UCSD-AML1 (cell line): ENCODE measurements at regions not wholly inside any gene's neighbourhood (a gene's known extent, or its start where the extent isn't known, plus 50 kb on each side); places are given as distances from the start of the nearest gene placed in this dataset.

Experiments
- DNase-seq: peaks from one replicate; lab custom pipeline; 2025; ENCODE audit not compliant: unreplicated experiment; lab: John Stamatoyannopoulos, UW

DNA sequence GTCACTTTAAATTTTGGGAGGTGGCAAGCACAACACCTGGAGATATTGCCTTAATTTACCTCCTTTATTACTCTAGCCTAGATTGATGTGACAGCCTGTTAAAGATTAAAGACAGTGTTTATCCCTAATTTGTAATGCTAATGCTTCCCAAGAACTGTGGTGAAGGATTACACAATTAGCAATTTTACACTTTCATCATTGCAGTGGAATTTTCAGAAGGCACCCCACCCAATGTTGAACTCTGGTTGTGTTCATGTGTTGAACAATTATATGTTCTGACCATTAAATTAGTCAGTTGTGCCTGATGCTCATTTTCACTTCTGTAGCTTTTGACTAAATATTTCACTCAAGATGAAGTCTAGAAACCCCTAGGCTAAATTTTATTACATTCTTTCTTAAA lies 317.1 kb upstream of the CWC22 start:
- DNase-seq: no peak

DNA sequence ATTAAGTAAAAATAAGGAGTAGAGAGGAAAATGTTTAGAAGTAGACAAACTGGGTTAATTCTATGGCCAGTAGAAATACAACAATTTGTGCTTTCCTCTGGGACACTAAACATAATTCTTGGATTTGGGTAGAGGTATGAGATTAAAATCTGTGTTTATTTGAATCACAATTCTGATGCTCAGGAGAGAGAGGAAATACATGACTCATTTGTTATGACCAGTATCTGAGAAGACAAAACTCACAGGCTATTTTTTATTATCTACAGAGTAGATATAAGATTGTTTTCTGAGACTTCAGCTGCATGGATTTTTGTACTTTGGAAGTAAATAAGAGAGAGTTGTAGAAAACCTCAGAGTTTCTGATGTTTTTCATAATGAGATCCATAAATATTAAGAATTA lies 315.7 kb upstream of the CWC22 start:
- no peak for DNase-seq

DNA sequence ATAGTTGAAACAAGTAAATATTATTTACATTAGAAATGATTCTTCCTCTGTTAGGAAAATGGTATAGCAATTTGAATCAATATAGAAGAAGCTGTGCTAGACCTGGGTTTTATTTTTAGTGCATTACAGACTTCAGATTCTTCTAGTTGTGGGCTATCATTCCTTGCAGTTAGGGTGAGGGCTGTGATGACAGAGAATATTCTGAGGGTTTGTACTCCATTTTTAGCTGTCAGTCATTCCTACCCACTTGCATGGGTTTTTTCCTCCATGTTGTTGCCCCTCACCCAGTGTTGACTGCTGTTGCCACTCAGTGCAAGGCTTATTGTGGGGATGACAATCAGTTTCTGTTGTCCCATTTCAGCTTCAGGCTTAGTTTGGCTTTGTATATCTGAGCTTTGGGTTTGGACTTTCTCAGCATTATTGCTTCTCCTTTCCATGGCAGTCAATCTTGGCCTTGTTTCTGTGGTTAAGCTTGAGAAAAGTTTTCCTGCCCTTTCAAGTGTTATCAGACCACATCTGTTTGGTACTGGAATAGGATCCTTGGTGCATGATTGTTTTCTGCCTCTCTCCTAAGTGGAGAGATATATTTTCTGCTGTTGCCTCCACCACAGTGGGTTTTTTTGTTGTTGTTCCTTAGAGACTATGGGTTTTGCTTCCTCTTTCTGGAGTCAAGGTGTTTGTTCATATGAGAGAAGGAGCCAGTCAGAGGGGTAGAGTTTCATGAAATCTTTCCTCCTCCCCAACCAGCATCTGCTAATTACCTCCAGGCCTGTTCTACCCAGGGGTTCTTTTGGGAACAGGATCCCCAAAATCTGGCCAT lies 312.7 kb upstream of the CWC22 start:
- DNase-seq: no peak

DNA sequence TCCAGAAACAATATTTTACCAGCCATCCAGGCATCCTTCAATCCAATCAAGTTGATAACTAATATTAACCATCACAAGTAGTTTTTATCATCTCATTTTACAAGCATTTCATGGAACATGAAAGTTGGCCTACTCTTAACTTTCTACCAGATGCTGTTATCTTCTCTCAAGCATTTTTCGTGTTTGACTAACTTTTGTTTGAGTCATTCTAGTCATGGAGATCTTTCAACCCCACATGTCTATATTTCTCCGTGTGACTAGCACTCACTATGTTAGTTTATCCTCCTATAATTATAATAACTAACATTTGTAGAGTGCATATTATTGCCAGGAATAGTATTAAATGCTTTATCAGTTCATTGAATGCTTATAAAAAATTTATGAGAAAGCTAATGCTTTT lies 307.0 kb upstream of the CWC22 start:
- no peak for DNase-seq

DNA sequence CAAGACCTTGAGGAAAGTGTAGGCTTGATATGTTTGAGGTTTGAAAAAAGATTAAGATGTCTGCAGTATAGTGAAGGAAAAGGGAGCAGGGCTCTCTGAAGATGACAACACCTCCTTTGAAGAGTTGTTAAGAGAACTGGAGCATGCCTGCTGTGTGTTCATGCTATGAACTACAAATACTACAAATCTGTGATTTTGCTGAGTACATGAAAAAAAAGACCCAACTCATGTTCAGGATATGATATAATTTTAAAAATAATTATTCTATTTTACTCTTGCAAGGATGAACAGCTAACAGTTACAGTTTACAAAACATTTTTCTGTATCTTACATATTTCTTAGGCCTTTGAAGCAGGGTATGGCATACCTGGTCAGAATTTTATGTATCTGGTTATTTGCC lies 305.4 kb upstream of the CWC22 start:
- DNase-seq: no peak

DNA sequence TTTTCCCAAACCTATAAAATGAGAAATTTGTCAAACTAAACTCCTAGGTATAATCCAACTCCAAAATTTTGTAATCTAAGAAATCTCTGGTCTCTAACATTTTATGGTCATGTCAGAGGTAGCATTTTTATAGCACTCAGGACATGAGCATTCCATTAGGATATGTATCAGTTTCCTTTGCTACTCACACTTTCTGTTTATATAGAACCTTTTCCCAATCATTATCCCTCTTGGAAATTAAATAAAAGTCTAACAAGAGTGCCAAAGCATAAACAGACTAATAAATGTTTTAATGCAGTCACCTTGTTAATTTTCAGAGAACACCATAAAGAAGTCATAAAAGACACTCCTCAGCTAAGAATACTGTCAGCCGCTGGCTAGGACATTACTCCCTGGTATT lies 300.0 kb upstream of the CWC22 start:
- no peak for DNase-seq

DNA sequence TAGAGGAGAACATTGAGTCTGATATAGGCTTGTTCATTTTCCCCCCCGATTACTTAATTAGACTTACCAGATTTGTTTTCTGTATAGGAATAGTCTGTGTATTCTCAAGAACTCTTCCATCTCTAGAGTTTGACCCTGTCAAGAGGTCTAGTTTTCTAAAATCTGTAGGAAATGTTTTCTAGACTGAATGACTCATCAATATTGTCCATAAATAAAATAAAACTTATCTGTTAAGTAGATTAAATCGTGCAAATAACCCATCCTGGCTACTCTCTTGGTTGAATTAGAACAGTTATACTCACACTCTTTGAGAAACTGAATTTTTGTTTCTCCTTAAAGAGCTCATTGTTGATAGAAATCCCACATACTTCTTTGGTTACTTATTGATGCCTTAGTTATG lies 299.2 kb upstream of the CWC22 start:
- no peak for DNase-seq

DNA sequence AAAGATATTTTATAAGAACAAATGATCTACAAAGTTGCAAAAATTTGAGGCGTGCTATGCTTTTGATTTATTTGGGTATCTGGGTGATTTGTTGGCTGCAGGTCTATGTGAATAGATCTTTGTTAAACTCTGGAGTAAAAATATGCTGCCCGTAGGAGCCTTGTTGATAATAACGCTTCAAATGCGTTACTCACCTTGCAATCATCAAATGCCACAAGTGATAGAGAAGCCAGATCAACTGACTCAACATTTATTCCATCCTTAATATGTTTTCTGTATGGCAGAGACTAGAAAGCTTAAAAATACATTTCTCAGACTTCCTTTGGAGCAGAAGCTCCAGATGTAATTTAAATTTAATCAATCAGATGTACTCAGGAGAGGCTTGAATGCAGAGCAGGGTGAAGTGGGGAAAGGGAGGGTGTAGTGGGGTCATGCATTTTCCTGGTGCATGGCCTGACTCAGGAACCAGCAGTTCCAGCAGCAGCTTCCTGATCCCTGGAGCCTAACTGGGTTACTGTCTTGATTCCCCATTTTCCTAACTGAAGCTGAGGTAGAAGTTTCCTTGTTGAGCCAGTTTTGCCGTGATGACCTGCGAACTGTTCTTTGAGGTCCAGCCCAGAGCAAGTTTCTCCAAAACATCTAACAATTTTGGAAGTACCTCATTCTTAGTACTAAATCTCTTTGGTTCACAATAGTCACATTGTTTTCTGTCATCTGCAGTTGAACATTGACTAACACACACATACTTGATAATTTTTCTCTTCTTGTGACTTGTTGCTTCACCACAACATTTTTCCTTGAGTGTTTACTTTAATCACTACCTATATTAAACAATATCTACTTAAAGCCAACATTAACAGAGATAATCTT lies 284.7 kb upstream of the CWC22 start:
- no peak for DNase-seq

DNA sequence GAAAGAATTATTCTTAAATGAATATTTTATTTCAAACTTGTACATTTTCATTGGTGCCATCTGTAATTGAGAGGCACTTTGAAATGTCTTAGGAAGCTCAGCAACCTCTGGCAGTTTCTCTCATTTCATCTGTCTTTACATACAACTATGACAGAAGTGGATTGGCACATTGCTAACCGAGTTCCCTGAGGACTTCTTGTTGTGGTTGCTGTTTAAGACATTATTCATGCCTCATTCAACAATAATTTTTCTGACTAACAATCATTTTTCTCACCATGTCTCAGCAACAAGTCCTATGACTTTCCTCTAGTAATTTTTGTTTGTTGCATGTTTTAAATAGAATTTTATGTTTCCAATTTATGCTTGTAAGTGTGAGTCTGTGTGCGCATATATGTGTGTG lies 284.0 kb upstream of the CWC22 start:
- DNase-seq: no peak

DNA sequence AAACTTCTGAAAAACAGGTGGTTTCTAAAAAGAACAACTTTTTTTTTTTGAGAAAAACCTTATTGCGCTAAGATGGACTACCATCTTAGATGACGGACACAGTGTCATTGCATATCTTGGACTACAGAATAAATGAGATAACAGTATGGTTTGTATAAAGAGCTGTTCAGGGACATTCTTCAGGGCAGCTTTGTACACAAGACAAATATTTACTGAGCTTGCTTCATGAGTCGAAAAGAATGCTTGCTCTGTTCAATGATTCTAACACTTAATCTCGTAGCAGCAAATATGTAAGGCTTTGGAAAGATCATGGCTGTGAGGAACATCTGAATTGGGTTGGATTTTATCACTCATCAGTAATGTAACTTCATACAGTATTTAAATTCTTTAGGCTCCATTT lies 282.5 kb upstream of the CWC22 start:
- DNase-seq: no peak

DNA sequence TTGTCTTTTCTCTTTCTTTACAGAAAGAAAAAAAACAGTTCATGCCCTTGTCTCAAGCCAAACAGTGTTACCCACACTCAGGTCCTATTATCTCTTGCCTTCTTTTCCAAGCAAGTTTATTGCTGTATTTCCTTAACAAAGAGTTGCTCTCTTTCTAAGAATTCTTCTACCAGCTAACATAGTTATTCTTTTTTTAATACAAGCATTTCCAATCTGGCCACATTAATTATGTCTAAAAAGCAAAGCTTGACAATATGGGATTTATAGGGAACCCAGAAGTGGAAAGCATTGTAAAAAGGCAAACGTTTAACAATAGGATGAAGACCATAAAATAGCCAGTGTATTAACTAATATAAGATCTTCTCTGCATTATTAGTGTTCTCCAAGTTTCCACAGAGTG lies 272.5 kb upstream of the CWC22 start:
- no peak for DNase-seq

DNA sequence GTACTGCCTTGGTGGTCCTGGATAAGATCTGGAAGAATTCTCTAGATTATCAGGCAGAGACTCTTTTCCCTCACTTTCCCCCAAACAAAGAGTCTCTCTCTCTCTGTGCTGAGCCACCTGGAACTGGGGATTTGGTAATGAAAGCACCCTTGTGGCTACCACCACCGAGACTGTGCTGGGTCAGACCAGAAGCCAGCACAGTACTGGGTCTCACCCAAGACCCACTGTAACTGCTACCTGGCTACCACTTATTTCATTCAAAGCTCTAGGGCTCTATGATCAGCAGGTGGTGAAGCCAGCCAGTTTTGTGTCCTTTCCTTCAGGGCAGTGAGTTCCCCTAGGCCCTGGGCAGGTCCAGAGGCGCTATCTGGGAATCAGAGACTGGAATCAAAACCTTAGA lies 269.6 kb upstream of the CWC22 start:
- no peak for DNase-seq

DNA sequence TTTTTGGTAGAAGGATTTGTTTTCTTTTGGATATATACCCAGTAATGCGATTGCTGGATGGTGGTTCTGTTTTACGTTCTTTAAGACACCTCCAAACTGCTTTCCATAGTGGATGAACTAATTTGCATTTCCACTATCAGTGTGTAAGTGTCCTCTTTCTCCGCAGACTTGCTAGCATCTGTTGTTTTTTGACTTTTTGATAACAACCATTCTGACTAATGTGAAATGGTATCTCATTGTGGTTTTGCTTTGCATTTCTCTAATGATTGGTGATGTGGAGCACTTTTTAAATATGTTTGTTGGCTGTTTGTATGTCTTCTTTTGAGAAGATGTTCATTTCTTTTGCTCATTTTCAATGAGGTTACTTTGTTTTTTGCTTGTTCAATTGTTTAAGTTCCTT lies 260.9 kb upstream of the CWC22 start:
- DNase-seq: no peak

DNA sequence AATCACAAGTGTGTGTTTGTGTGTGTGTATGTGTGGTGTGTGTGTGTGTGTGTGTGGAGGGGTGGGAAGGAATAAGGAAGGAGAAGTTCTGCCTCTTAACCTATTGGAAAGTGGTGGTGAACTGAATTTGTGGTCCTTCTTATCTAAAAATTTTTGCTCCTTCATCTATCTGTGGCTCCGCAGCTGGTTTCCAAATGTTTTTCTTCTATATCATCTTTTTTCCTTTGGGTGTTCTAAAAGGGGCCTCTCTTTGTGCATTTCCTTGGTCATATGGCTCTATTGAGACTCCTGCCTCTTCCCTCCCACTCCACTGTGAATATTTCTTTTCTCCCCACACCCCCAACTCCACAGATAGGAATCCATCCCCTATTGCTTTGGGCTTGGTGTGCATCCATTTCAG lies 254.9 kb upstream of the CWC22 start:
- no peak for DNase-seq

DNA sequence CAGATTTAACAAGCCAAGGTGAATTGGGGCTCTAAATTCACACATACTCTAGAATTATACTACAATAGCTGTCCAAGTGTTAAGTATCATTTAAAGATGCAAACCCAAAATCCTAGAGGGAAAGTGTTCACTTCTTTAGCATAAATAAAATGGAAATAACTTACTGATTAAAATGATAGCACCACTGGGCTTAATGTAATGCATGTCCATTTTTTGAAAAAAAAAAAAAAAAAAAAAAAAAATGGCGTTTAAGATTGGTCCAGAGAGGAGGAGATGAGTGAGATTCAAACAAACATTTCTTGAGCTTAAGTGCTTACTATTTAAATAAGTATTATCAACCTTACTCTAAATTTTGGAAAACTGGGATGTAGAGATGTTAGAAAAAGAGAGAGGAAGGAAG lies 251.5 kb upstream of the CWC22 start:
- no peak for DNase-seq

DNA sequence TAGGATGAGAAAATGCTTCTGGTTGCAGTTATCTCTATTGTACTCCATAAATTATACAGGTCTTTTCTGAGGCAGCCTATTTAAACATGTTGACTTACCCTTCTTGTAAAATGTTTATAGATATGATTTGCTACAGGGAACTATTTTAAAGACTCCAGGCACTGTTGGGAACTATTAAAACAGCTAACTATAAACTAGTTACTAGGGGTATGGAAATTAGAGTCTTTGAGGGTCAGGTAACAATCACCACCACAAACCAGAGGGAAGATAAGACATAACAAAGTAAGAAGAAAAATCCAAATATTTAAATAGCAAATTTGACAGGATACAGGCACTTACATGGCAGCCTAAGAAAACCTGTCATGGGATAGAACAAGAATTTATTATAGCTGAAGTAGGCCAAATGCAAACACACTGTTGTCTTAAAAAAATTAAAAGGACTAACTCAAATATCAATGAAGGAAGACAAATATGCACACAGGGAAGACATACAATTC lies 251.0 kb upstream of the CWC22 start:
- no peak for DNase-seq

DNA sequence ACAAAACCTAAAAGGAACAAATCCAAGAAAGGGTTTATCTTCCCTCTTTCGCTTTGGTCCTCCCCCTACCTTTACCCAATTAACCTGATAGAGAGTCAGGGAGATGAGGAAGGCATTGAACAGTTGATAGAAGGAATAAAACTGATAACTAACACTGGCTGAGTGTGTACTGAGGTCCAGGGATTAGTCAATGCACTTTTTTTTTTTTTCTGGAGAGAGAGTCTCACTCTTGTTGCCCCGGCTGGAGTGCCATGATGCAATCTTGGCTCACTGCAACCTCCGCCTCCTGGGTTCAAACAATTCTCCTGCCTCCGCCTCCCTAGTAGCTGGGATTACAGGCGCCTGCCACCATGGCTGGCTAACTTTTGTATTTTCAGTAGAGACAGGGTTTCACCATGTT lies 250.2 kb upstream of the CWC22 start:
- DNase-seq: no peak

DNA sequence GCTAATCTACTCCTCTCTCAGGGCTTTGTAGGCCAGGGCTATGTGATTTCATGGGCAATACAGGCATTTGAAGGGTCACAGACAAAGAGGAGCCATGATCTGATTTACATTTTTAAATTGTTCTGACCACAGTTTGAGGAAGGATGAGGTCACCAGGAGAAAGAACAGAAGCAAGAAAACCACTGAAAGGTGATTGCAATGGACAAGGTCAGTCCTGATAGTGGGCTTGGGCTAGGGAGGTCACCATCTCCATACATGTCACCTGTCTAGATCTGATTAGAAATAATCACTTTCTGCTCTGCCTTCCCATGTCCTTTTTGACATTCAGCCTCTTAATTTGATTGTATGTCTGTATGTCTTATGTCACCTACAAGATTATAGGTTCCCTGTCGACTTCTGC lies 248.9 kb upstream of the CWC22 start:
- DNase-seq: no peak

DNA sequence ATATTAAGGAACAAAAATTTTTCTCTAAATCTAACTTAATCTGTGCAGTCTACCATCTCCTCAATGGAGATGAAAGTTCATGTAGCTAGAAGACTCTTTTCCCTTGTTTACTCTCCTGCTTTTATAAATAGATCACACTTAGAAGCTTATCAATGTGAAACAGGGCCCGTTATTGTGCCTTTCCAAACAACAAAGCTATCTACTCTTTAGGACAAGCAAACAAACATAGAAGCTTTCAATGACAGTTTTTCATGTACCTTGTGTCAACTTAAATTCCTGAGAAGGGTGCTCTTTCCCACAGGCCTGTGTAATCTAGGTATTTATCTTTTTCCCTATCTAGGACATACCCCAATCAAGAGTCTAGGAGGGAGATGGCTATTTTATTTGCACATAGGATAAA lies 247.8 kb upstream of the CWC22 start:
- no peak for DNase-seq

DNA sequence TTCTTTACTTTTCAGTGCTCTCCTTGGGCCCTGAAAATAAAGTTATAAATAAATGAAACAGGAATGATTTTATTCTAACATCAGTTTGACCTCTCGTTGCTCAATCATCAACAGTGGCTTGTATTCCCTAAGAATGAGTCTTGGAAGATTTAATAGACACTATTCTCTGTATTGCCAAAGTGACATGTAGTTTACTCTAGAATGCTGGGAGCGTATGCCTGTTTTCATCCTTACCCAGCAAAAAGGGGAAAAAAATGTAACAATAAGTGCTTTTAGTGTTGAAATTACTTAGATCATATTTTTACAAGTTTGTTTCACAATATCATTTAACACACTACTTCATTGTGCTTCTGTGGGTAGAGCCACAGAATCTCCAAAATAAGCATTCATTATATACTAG lies 240.6 kb upstream of the CWC22 start:
- DNase-seq: no peak

DNA sequence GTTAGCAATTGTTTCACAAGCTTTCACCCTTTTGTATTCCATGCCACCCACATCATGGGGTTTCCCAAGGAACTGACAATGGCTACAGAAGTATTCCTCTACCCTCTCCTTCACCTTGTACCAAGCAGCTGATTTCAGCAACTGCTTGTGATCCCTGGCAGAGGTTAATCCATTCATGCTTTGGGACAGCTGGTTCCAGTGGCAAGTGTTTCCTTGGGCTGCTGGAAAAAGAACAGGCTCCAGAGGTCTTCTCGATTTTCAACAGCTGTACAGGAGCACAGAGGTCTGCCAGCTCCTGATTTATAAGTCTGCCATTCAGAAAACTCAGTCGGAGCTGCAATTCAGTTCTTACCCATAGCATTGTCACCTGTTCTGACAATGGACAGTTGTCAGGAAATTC lies 239.2 kb upstream of the CWC22 start:
- no peak for DNase-seq

DNA sequence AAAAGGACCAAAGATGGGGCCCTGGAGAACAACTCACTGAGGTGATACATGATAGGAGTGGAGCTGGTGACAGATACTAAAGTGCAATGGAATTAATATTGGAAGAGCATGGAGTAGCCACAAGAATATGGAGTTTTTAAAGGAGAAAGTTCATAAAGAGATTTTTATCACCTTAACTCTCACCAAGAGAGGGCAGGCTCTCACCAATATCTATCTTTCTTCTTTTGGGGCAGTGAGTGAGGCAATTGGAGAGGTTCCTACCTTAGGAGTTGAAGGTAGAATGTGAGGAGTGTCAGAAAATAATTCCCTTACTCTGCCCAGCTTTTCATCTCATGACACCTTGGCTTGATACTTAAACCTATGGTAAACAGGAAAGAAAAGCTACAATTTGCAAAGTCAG lies 233.7 kb upstream of the CWC22 start:
- no peak for DNase-seq
